CD14-positive monocyte (primary cell): ENCODE measurements at regions not wholly inside any gene's neighbourhood (a gene's known extent, or its start where the extent isn't known, plus 50 kb on each side); places are given as distances from the start of the nearest gene placed in this dataset.

Experiments
- DNase-seq, 3 donors: peaks; one replicate each; pipeline ENCODE4 v3.0.0-alpha.2; 2011 to 2022
- H2AFZ ChIP-seq: 2 replicates; pipeline ENCODE4 v1.6.0; 2012; ENCODE audit warnings: mild to moderate bottlenecking, low read depth, low read length, inconsistent platforms; ENCODE audit not compliant: insufficient read depth, poor library complexity, severe bottlenecking
- H3K27ac ChIP-seq, 2 donors: 1 replicate in 1 of 2; 2 replicates in 1 of 2; pipeline ENCODE4 v1.5.1; 2012 to 2013; ENCODE audit warnings: low read length in 2 of 2, control low read depth in 1 of 2, inconsistent platforms in 1 of 2, low read depth in 1 of 2, mild to moderate bottlenecking in 1 of 2
- H3K27me3 ChIP-seq, 2 donors: one replicate each; pipeline versions ENCODE4 v1.6.0 to v1.6.1; 2011 to 2013; ENCODE audit warnings: low read length in 2 of 2; ENCODE audit not compliant: control insufficient read depth in 2 of 2, insufficient read depth in 2 of 2
- H3K36me3 ChIP-seq, 2 donors: replicated peaks in 1 of 2; 1 replicate in 1 of 2; 2 replicates in 1 of 2; pipeline versions ENCODE4 v1.5.1 to v1.6.1; 2012 to 2013; ENCODE audit warnings: low read length in 2 of 2, control low read depth in 1 of 2, inconsistent platforms in 1 of 2, mild to moderate bottlenecking in 1 of 2; ENCODE audit not compliant: insufficient read depth in 2 of 2, control insufficient read depth in 1 of 2
- H3K4me1 ChIP-seq, 2 donors: 1 replicate in 1 of 2; 2 replicates in 1 of 2; pipeline versions ENCODE4 v1.5.1 to v1.6.1; 2012 to 2013; ENCODE audit warnings: low read length in 2 of 2, control low read depth in 1 of 2, inconsistent platforms in 1 of 2, mild to moderate bottlenecking in 1 of 2, moderate library complexity in 1 of 2; ENCODE audit not compliant: insufficient read depth in 2 of 2, control insufficient read depth in 1 of 2
- H3K4me2 ChIP-seq: replicated peaks from 2 replicates; pipeline ENCODE3; 2012; ENCODE audit warnings: low read length, moderate library complexity, mild to moderate bottlenecking; ENCODE audit not compliant: poor library complexity, severe bottlenecking; ENCODE audit errors: extremely low read depth
- H3K4me3 ChIP-seq, 3 experiments: fragments of 200-600 bp in 1 of 3; sonication (generic) in 1 of 3; replicated peaks in 1 of 3; 1 replicate in 2 of 3; 2 replicates in 1 of 3; pipeline ENCODE4 v1.5.1; 2011 to 2013; ENCODE audit warnings: low read length in 3 of 3, mild to moderate bottlenecking in 3 of 3, control low read depth in 2 of 3, low read depth in 2 of 3, inconsistent platforms in 1 of 3, moderate library complexity in 1 of 3
- H3K79me2 ChIP-seq: 2 replicates; pipeline ENCODE4 v1.6.0; 2012; ENCODE audit warnings: mild to moderate bottlenecking, control low read depth, inconsistent platforms, low read length, moderate library complexity; ENCODE audit not compliant: insufficient read depth
- H3K9ac ChIP-seq: 2 replicates; pipeline ENCODE4 v1.6.0; 2017; ENCODE audit warnings: low read length, mild to moderate bottlenecking; ENCODE audit not compliant: insufficient read depth, poor library complexity, severe bottlenecking
- H3K9me3 ChIP-seq, 2 donors: replicated peaks in 1 of 2; 1 replicate in 1 of 2; 2 replicates in 1 of 2; pipeline versions ENCODE4 v1.5.1 to v1.6.1; 2012 to 2013; ENCODE audit warnings: low read length in 2 of 2, control low read depth in 1 of 2; ENCODE audit not compliant: control insufficient read depth in 1 of 2, insufficient read depth in 1 of 2
- H4K20me1 ChIP-seq: 2 replicates; pipeline ENCODE4 v1.6.0; 2012; ENCODE audit warnings: mild to moderate bottlenecking, low read length, control low read depth, moderate library complexity; ENCODE audit not compliant: insufficient read depth
- H3K27ac Mint-ChIP-seq, 7 donors: one replicate each; pipeline ENCODE4 v1.8.0; 2020; ENCODE audit warnings: mild to moderate bottlenecking in 7 of 7, mixed read lengths in 7 of 7, moderate library complexity in 6 of 7, inconsistent platforms in 2 of 7
- H3K27me3 Mint-ChIP-seq, 3 donors: one replicate each; pipeline ENCODE4 v1.8.0; 2021 to 2022; ENCODE audit warnings: low read depth in 3 of 3, mild to moderate bottlenecking in 3 of 3, mixed read lengths in 3 of 3, moderate library complexity in 3 of 3, inconsistent platforms in 1 of 3
- H3K36me3 Mint-ChIP-seq, 2 donors: one replicate each; pipeline ENCODE4 v1.8.0; 2020; ENCODE audit warnings: mixed read lengths in 2 of 2, inconsistent platforms in 1 of 2, mild to moderate bottlenecking in 1 of 2
- H3K4me1 Mint-ChIP-seq: one replicate; pipeline ENCODE4 v1.8.0; 2020; ENCODE audit warnings: mild to moderate bottlenecking, mixed read lengths
- H3K4me3 Mint-ChIP-seq, 2 donors: one replicate each; pipeline ENCODE4 v1.8.0; 2020; ENCODE audit warnings: mild to moderate bottlenecking in 2 of 2, mixed read lengths in 2 of 2, moderate library complexity in 1 of 2
- H3K9me3 Mint-ChIP-seq, 7 donors: one replicate each; pipeline ENCODE4 v1.8.0; 2020 to 2022; ENCODE audit warnings: mixed read lengths in 7 of 7, mild to moderate bottlenecking in 6 of 7, moderate library complexity in 6 of 7, inconsistent platforms in 2 of 7
- WGBS: methylation state at CpG from one replicate; pipeline ENCODE4 v1.1.5; 2013; ENCODE audit warnings: missing lambda C conversion rate; ENCODE audit not compliant: insufficient coverage; 5-methylcytosine and 5-hydroxymethylcytosine counted together
- intact Hi-C, 2 donors: fragments of 100-400 bp; cut with micrococcal nuclease; formaldehyde crosslinking; loops; one replicate each; pipeline versions ENCODE4 v1.15.0 to v1.15.1; 2023
- TF ChIP-seq, protein P1 (sequence below): fragments of 200-600 bp; IDR thresholded peaks from one replicate; pipeline ENCODE4 v1.8.0; 2022; ENCODE audit warnings: antibody characterized with exemption, mild to moderate bottlenecking

DNA sequence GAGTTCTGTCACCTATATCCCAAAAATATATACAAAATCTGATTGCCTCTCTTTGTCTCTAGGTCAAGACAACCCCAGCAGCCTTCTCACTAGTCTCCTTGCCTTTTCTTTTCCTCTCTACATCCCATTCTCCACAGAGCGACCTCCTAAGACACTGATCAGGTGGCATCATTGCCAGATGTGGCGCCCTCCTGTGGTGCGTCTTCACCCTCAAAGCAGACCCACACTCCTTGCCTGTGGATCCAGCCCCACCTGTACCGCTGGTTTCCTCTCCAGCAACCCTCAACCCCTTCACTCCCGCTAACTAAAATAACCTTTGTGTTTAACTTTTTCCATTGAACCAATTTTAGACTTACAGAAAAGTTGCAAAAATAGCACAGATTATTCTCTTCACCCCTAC, 273.3 kb downstream of the GLI2 start:
- no peaks in the 10 kb centered on the region for H3K79me2 ChIP-seq
- H3K27me3 ChIP-seq: no peaks in the 10 kb centered on the region
- no peak for DNase-seq
- WGBS: 88% methylated on average over 5 of the region's 5 CpGs
- no peaks in the 10 kb centered on the region for H3K4me1 ChIP-seq
- Mint-ChIP-seq H3K27ac (no peak overlapping the region), H3K36me3 (no peaks in the 10 kb centered on the region), H3K9me3 (peaks cover 6 to 12% (median 7%) of the 10 kb centered on the region in 7 donors), H3K27me3 (peaks cover 4 to 6% (median 4%) of the 10 kb centered on the region in 3 donors), H3K4me1 (no peaks in the 10 kb centered on the region), H3K4me3 (no peak overlapping the region)
- H3K9ac ChIP-seq: no peak overlapping the region
- TF ChIP-seq, protein P1, sequence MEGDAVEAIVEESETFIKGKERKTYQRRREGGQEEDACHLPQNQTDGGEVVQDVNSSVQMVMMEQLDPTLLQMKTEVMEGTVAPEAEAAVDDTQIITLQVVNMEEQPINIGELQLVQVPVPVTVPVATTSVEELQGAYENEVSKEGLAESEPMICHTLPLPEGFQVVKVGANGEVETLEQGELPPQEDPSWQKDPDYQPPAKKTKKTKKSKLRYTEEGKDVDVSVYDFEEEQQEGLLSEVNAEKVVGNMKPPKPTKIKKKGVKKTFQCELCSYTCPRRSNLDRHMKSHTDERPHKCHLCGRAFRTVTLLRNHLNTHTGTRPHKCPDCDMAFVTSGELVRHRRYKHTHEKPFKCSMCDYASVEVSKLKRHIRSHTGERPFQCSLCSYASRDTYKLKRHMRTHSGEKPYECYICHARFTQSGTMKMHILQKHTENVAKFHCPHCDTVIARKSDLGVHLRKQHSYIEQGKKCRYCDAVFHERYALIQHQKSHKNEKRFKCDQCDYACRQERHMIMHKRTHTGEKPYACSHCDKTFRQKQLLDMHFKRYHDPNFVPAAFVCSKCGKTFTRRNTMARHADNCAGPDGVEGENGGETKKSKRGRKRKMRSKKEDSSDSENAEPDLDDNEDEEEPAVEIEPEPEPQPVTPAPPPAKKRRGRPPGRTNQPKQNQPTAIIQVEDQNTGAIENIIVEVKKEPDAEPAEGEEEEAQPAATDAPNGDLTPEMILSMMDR: no peak
- H3K27ac ChIP-seq: no peak overlapping the region
- no peak overlapping the region for H3K4me3 ChIP-seq
- intact Hi-C loops: no loop called here
- H3K9me3 ChIP-seq: no peaks in the 10 kb centered on the region
- H3K4me2 ChIP-seq: no peak overlapping the region
- H3K36me3 ChIP-seq: no peaks in the 10 kb centered on the region
- no peak overlapping the region for H2AFZ ChIP-seq
- no peaks in the 10 kb centered on the region for H4K20me1 ChIP-seq

DNA sequence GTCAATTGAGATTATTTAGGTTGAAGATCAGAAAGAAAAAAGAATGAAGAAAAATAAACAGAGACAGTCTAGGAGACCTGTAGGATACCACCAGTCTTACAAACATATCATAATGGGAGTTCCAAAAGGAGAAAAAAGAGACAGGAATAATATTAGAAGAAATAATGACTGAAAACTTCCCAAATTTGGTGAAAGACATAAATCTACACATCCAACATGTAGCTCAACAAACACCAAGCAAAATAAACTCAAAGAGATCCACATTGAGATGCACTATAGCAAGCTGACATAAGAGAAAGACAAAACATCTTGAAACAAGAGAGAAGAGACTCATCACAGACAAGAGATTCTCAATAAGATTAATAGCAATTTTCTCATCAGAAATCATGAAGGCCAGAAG, 274.0 kb downstream of the TFCP2L1 start:
- no peak overlapping the region for H3K4me3 Mint-ChIP-seq
- Histone ChIP-seq H3K36me3 (no peaks in the 10 kb centered on the region), H3K9ac (no peak overlapping the region), H3K4me3 (no peak overlapping the region), H4K20me1 (no peaks in the 10 kb centered on the region), H3K4me2 (no peak overlapping the region), H3K27me3 (no peaks in the 10 kb centered on the region), H3K27ac (no peak overlapping the region), H3K9me3 (no peaks in the 10 kb centered on the region), H3K4me1 (no peaks in the 10 kb centered on the region), H2AFZ (no peak overlapping the region), H3K79me2 (no peaks in the 10 kb centered on the region)
- intact Hi-C loops: no loop called here
- H3K27me3 Mint-ChIP-seq: peaks cover 4 to 6% (median 4%) of the 10 kb centered on the region in 3 donors
- DNase-seq: no peak
- no peaks in the 10 kb centered on the region for H3K4me1 Mint-ChIP-seq
- H3K27ac Mint-ChIP-seq: no peak overlapping the region
- no peaks in the 10 kb centered on the region for H3K36me3 Mint-ChIP-seq
- TF ChIP-seq, protein P1: no peak
- peaks cover 3 to 10% (median 6%) of the 10 kb centered on the region in 7 donors for H3K9me3 Mint-ChIP-seq
